ENCODE measurements at regions not wholly inside any gene's neighbourhood (a gene's known extent, or its start where the extent isn't known, plus 50 kb on each side); places are given as distances from the start of the nearest gene placed in this dataset.

DNA sequence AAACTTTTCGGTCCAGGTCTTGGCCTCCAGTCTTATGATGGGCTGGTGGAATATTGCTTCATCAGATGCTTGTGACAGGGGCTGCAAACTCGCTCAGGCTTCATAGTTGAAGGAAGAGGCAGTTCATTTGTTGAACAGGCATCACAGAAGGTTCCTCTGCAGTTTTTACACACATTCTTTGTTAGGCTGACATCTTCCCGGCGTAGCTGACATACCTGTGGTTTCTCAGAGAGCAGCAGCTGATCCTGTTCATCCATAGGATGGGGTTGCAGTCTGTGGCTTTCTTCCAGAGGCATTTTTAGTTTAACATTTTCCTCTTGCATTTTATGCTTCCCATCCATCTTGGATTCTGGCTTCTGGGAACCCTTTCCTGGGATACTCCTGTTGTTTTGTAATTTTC is 1255.2 kb downstream of the EFNA5 start:
- no peak for TF ChIP-seq GATA2 (IDR thresholded peaks at IDR 0.05; ENCODE audit: low read depth, low read length)
- TF ChIP-seq GATA3 (IDR thresholded peaks at IDR 0.05; ENCODE audit: low read depth, low read length): no peak
